Mesothelial cell of epicardium (in vitro differentiated cells): ENCODE measurements at regions not wholly inside any gene's neighbourhood (a gene's known extent, or its start where the extent isn't known, plus 50 kb on each side); places are given as distances from the start of the nearest gene placed in this dataset.

Experiments used
- DNase-seq, 2 experiments: peaks; one replicate each; pipeline ENCODE4 v3.0.0; 2021; ENCODE audit warnings: low spot score in 2 of 2; ENCODE audit not compliant: unreplicated experiment in 2 of 2
- H3K27ac Mint-ChIP-seq: 2 replicates; pipeline ENCODE4 v1.8.0; 2021; ENCODE audit warnings: mixed read lengths
- H3K27me3 Mint-ChIP-seq: 2 replicates; pipeline ENCODE4 v1.8.0; 2021; ENCODE audit warnings: low read depth, mixed read lengths
- H3K36me3 Mint-ChIP-seq: 2 replicates; pipeline ENCODE4 v1.8.0; 2021; ENCODE audit warnings: mixed read lengths
- H3K4me1 Mint-ChIP-seq: 2 replicates; pipeline ENCODE4 v1.8.0; 2021; ENCODE audit warnings: mixed read lengths
- H3K4me3 Mint-ChIP-seq: 2 replicates; pipeline ENCODE4 v1.8.0; 2021; ENCODE audit warnings: mild to moderate bottlenecking, moderate library complexity, mixed read lengths
- H3K9me3 Mint-ChIP-seq: 2 replicates; pipeline ENCODE4 v1.8.0; 2021; ENCODE audit warnings: mixed read lengths
- TF ChIP-seq, protein P1 (sequence below): fragments of 200-600 bp; sonication (generic); IDR thresholded peaks from one replicate; pipeline ENCODE4 v1.5.0; 2021; ENCODE audit warnings: antibody characterized with exemption; ENCODE audit not compliant: unreplicated experiment

GRCh38 chr3:22942981-22943380 lies 260.1 kb upstream of the UBE2E2 start:
- no peaks in the 10 kb centered on the region for H3K4me1 Mint-ChIP-seq
- H3K27ac Mint-ChIP-seq = no peak overlapping the region

GRCh38 chr3:22947851-22948250 lies 255.3 kb upstream of the UBE2E2 start:
- TF ChIP-seq, protein P1, sequence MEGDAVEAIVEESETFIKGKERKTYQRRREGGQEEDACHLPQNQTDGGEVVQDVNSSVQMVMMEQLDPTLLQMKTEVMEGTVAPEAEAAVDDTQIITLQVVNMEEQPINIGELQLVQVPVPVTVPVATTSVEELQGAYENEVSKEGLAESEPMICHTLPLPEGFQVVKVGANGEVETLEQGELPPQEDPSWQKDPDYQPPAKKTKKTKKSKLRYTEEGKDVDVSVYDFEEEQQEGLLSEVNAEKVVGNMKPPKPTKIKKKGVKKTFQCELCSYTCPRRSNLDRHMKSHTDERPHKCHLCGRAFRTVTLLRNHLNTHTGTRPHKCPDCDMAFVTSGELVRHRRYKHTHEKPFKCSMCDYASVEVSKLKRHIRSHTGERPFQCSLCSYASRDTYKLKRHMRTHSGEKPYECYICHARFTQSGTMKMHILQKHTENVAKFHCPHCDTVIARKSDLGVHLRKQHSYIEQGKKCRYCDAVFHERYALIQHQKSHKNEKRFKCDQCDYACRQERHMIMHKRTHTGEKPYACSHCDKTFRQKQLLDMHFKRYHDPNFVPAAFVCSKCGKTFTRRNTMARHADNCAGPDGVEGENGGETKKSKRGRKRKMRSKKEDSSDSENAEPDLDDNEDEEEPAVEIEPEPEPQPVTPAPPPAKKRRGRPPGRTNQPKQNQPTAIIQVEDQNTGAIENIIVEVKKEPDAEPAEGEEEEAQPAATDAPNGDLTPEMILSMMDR = no peak
- no peaks in the 10 kb centered on the region for H3K27me3 Mint-ChIP-seq
- H3K9me3 Mint-ChIP-seq = peaks cover 7% of the 10 kb centered on the region
- DNase-seq = no peak
- H3K27ac Mint-ChIP-seq = no peak overlapping the region
- H3K4me1 Mint-ChIP-seq = no peaks in the 10 kb centered on the region
- no peak overlapping the region for H3K4me3 Mint-ChIP-seq
- H3K36me3 Mint-ChIP-seq = no peaks in the 10 kb centered on the region

More at GRCh38 chr3:22942981-22943380, 260.1 kb upstream of the UBE2E2 start:
- Mint-ChIP-seq H3K9me3 (peaks cover 7% of the 10 kb centered on the region), H3K36me3 (no peaks in the 10 kb centered on the region), H3K27me3 (no peaks in the 10 kb centered on the region), H3K4me3 (no peak overlapping the region)
- DNase-seq = no peak
- TF ChIP-seq, protein P1 = no peak

- Mint-ChIP-seq H3K36me3 (no peaks in the 10 kb centered on the region), H3K4me1 (no peaks in the 10 kb centered on the region), H3K4me3 (no peak overlapping the region), H3K27me3 (no peaks in the 10 kb centered on the region), H3K9me3 (peaks cover 10% of the 10 kb centered on the region), H3K27ac (no peak overlapping the region)
- TF ChIP-seq, protein P1 = no peak
- DNase-seq = no peak
Measured at GRCh38 chr3:22951910-22952309, 251.2 kb upstream of the UBE2E2 start.

- Mint-ChIP-seq H3K27ac (no peak overlapping the region), H3K4me1 (no peaks in the 10 kb centered on the region), H3K9me3 (peaks cover 10% of the 10 kb centered on the region), H3K27me3 (no peaks in the 10 kb centered on the region), H3K36me3 (no peaks in the 10 kb centered on the region), H3K4me3 (no peak overlapping the region)
- DNase-seq = no peak
- TF ChIP-seq, protein P1 = no peak
Measured at GRCh38 chr3:22952860-22953259, 250.3 kb upstream of the UBE2E2 start.

DNA sequence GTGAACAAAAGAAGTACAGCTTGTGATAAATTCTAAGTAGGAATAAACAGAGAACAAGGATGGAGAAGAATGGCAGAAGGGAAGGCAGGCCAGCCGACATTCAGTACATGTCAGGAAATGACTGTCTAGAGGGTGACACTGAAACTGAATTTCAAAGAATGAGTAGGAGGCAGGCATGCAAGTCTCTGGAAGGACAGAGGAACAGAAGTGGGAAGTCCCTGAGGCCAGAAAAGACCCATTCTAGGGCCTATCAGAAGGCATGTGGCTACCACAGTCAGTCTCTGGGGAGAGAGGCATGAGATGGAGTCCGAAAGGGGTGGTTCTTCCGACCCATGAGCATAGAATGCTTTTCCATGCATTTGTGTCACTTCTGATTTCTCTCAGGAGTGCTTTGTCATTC lies 243.5 kb upstream of the UBE2E2 start:
- Mint-ChIP-seq H3K27me3 (peaks cover 8% of the 10 kb centered on the region), H3K36me3 (no peaks in the 10 kb centered on the region), H3K9me3 (no peaks in the 10 kb centered on the region), H3K27ac (no peak overlapping the region), H3K4me3 (no peak overlapping the region), H3K4me1 (peaks cover 9% of the 10 kb centered on the region)
- DNase-seq = no peak
- TF ChIP-seq, protein P1 = no peak
